ENCODE measurements at regions not wholly inside any gene's neighbourhood (a gene's known extent, or its start where the extent isn't known, plus 50 kb on each side); places are given as distances from the start of the nearest gene placed in this dataset.

DNA sequence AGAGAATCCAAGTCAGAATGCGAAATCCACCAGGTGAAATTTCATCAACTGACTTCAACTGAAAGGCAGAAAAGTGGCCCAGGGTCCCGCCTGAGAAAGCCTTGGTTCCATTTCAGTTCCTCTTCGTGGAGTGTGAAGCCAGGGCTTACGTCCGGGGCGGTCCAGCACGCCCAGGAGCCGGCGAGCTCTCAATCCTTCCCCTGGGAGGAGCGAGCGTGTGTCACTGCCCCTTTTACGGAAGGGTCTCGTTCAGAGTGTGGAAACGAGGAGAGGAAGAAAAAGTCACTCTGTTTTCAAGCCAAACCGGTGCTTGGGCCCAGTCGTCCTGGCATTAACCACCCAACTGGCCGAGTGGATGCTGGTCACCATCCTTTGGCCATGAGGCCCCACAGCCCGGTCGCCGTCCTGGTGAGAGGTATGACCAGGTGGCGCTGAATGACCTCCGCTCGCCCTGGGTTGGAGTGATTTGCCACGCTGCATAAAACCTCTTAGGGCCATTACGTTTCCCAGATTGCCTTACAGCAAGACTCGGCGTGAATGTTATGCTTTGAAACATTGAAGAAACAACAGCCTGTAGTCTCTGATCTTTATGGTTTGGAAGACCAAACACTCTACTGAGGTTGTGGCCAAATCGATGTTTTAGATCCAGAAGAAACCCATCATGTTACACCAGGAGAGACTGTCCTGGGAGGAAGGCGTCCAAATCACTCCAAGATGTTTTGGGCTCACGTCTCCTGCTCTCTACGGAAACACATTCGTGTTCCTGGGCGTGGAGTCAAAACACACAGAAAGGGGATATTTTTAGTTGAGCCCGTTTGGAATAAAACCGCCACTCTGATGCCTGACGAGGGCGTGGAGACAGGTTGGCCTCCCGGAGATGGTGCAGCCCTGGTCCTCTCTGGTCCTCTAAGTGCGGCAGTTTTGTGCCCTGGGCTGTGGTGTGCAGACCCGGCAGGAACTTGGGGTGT is 93.6 kb upstream of the ACTRT2 start:
- TF ChIP-seq GLIS3 (CRISPR knock-in tag; IDR thresholded peaks at IDR 0.05), result no peak
- TF ChIP-seq, protein P1, sequence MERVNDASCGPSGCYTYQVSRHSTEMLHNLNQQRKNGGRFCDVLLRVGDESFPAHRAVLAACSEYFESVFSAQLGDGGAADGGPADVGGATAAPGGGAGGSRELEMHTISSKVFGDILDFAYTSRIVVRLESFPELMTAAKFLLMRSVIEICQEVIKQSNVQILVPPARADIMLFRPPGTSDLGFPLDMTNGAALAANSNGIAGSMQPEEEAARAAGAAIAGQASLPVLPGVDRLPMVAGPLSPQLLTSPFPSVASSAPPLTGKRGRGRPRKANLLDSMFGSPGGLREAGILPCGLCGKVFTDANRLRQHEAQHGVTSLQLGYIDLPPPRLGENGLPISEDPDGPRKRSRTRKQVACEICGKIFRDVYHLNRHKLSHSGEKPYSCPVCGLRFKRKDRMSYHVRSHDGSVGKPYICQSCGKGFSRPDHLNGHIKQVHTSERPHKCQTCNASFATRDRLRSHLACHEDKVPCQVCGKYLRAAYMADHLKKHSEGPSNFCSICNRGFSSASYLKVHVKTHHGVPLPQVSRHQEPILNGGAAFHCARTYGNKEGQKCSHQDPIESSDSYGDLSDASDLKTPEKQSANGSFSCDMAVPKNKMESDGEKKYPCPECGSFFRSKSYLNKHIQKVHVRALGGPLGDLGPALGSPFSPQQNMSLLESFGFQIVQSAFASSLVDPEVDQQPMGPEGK (CRISPR knock-in tag; IDR thresholded peaks at IDR 0.05; ENCODE audit: borderline replicate concordance), result no peak
- TF ChIP-seq, protein P2, sequence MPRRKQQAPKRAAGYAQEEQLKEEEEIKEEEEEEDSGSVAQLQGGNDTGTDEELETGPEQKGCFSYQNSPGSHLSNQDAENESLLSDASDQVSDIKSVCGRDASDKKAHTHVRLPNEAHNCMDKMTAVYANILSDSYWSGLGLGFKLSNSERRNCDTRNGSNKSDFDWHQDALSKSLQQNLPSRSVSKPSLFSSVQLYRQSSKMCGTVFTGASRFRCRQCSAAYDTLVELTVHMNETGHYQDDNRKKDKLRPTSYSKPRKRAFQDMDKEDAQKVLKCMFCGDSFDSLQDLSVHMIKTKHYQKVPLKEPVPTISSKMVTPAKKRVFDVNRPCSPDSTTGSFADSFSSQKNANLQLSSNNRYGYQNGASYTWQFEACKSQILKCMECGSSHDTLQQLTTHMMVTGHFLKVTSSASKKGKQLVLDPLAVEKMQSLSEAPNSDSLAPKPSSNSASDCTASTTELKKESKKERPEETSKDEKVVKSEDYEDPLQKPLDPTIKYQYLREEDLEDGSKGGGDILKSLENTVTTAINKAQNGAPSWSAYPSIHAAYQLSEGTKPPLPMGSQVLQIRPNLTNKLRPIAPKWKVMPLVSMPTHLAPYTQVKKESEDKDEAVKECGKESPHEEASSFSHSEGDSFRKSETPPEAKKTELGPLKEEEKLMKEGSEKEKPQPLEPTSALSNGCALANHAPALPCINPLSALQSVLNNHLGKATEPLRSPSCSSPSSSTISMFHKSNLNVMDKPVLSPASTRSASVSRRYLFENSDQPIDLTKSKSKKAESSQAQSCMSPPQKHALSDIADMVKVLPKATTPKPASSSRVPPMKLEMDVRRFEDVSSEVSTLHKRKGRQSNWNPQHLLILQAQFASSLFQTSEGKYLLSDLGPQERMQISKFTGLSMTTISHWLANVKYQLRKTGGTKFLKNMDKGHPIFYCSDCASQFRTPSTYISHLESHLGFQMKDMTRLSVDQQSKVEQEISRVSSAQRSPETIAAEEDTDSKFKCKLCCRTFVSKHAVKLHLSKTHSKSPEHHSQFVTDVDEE (CRISPR knock-in tag; IDR thresholded peaks at IDR 0.05), result no peak

Measured in SK-N-SH treated with all-trans-retinoic acid at 6 μM for 48 hours (cell line).